Muscle layer of colon (tissue), 2 donors: ENCODE measurements at regions not wholly inside any gene's neighbourhood (a gene's known extent, or its start where the extent isn't known, plus 50 kb on each side); places are given as distances from the start of the nearest gene placed in this dataset.

Experiments used
- H3K27ac ChIP-seq: one replicate; pipeline ENCODE4 v1.7.0; 2013; ENCODE audit warnings: low read depth, mild to moderate bottlenecking, low read length, moderate library complexity
- H3K27me3 ChIP-seq, 2 donors: one replicate each; pipeline ENCODE4 v1.7.0; 2013; ENCODE audit warnings: low read length in 2 of 2, mild to moderate bottlenecking in 2 of 2; ENCODE audit not compliant: insufficient read depth in 2 of 2, control insufficient read depth in 1 of 2
- H3K36me3 ChIP-seq: one replicate; pipeline ENCODE4 v1.7.0; 2013; ENCODE audit warnings: mild to moderate bottlenecking, low read length; ENCODE audit not compliant: insufficient read depth
- H3K4me1 ChIP-seq: one replicate; pipeline ENCODE4 v1.7.0; 2013; ENCODE audit warnings: mild to moderate bottlenecking, low read length; ENCODE audit not compliant: insufficient read depth
- H3K4me3 ChIP-seq, 2 donors: one replicate each; pipeline ENCODE4 v1.7.0; 2013; ENCODE audit warnings: low read length in 2 of 2, low read depth in 1 of 2, mild to moderate bottlenecking in 1 of 2, moderate library complexity in 1 of 2
- H3K9ac ChIP-seq: one replicate; pipeline ENCODE4 v1.7.0; 2013; ENCODE audit warnings: low read length
- H3K9me3 ChIP-seq: one replicate; pipeline ENCODE4 v1.7.0; 2013; ENCODE audit warnings: mild to moderate bottlenecking, low read length
- donor health status: abdominal sarcoma.
- donor health status: Adenocarcinoma of cecum.

GRCh38 chr4:3834186-3834662 is 68.0 kb downstream of the ADRA2C start:
- Histone ChIP-seq H3K36me3 (no peaks in the 10 kb centered on the region), H3K27ac (no peak overlapping the region), H3K4me1 (no peaks in the 10 kb centered on the region), H3K9ac (no peak overlapping the region), H3K4me3 (no peak overlapping the region), H3K27me3 (peaks cover 0 to 29% of the 10 kb centered on the region in 2 donors), H3K9me3 (no peaks in the 10 kb centered on the region)

- Histone ChIP-seq H3K9ac (no peak overlapping the region), H3K27me3 (peaks cover 0 to 29% of the 10 kb centered on the region in 2 donors), H3K4me1 (no peaks in the 10 kb centered on the region)
Observed at GRCh38 chr4:3834663-3835521, 68.7 kb downstream of the ADRA2C start.

GRCh38 chr4:3835527-3836405 is 69.6 kb downstream of the ADRA2C start:
- no peaks in the 10 kb centered on the region for H3K36me3 ChIP-seq
- no peak overlapping the region for H3K27ac ChIP-seq
- H3K9me3 ChIP-seq, result no peaks in the 10 kb centered on the region
- no peak overlapping the region for H3K9ac ChIP-seq
- H3K27me3 ChIP-seq, result peaks cover 0 to 29% of the 10 kb centered on the region in 2 donors
- H3K4me1 ChIP-seq, result no peaks in the 10 kb centered on the region
- no peak overlapping the region for H3K4me3 ChIP-seq

More at GRCh38 chr4:3834663-3835521, 68.7 kb downstream of the ADRA2C start:
- no peaks in the 10 kb centered on the region for H3K9me3 ChIP-seq
- H3K4me3 ChIP-seq, result no peak overlapping the region
- no peaks in the 10 kb centered on the region for H3K36me3 ChIP-seq
- no peak overlapping the region for H3K27ac ChIP-seq

- Histone ChIP-seq H3K27me3 (peaks cover 0 to 29% of the 10 kb centered on the region in 2 donors), H3K4me1 (no peaks in the 10 kb centered on the region), H3K36me3 (no peaks in the 10 kb centered on the region), H3K4me3 (no peak overlapping the region), H3K9ac (no peak overlapping the region), H3K9me3 (no peaks in the 10 kb centered on the region), H3K27ac (no peak overlapping the region)
Observed at GRCh38 chr4:3836406-3836755, 70.2 kb downstream of the ADRA2C start.

GRCh38 chr4:3836756-3837601 is 70.8 kb downstream of the ADRA2C start:
- Histone ChIP-seq H3K27ac (no peak overlapping the region), H3K36me3 (no peaks in the 10 kb centered on the region), H3K4me1 (no peaks in the 10 kb centered on the region), H3K9ac (no peak overlapping the region), H3K27me3 (peaks cover 0 to 29% of the 10 kb centered on the region in 2 donors), H3K9me3 (no peaks in the 10 kb centered on the region), H3K4me3 (no peak overlapping the region)

GRCh38 chr4:3838437-3839380 is 72.5 kb downstream of the ADRA2C start:
- H3K9me3 ChIP-seq, result no peaks in the 10 kb centered on the region
- H3K27ac ChIP-seq, result no peak overlapping the region
- H3K9ac ChIP-seq, result no peak overlapping the region
- H3K4me3 ChIP-seq, result no peak overlapping the region
- H3K4me1 ChIP-seq, result no peaks in the 10 kb centered on the region
- H3K36me3 ChIP-seq, result no peaks in the 10 kb centered on the region
- peaks cover 0 to 29% of the 10 kb centered on the region in 2 donors for H3K27me3 ChIP-seq

- no peaks in the 10 kb centered on the region for H3K27me3 ChIP-seq
Observed at GRCh38 chr4:3845094-3845743, 79.0 kb downstream of the ADRA2C start.

GRCh38 chr4:3845744-3846429 is 79.7 kb downstream of the ADRA2C start:
- H3K9ac ChIP-seq, result no peak overlapping the region
- H3K36me3 ChIP-seq, result no peaks in the 10 kb centered on the region
- no peak overlapping the region for H3K4me3 ChIP-seq
- no peaks in the 10 kb centered on the region for H3K27me3 ChIP-seq
- no peaks in the 10 kb centered on the region for H3K4me1 ChIP-seq
- no peaks in the 10 kb centered on the region for H3K9me3 ChIP-seq
- H3K27ac ChIP-seq, result no peak overlapping the region

More at GRCh38 chr4:3845094-3845743, 79.0 kb downstream of the ADRA2C start:
- no peaks in the 10 kb centered on the region for H3K9me3 ChIP-seq
- no peaks in the 10 kb centered on the region for H3K36me3 ChIP-seq
- no peak overlapping the region for H3K27ac ChIP-seq
- H3K4me3 ChIP-seq, result no peak overlapping the region
- H3K4me1 ChIP-seq, result no peaks in the 10 kb centered on the region
- H3K9ac ChIP-seq, result no peak overlapping the region

GRCh38 chr4:3847211-3847940 is 81.2 kb downstream of the ADRA2C start:
- no peak overlapping the region for H3K9ac ChIP-seq
- no peaks in the 10 kb centered on the region for H3K4me1 ChIP-seq
- H3K27me3 ChIP-seq, result no peaks in the 10 kb centered on the region
- no peaks in the 10 kb centered on the region for H3K36me3 ChIP-seq
- H3K27ac ChIP-seq, result no peak overlapping the region
- no peaks in the 10 kb centered on the region for H3K9me3 ChIP-seq
- H3K4me3 ChIP-seq, result no peak overlapping the region
